ENCODE measurements at regions not wholly inside any gene's neighbourhood (a gene's known extent, or its start where the extent isn't known, plus 50 kb on each side); places are given as distances from the start of the nearest gene placed in this dataset.

- no peak for DNase-seq
These were observed 1496.8 kb downstream of the RPA4 start for GRCh38 chrX:98380556-98380955.

GRCh38 chrX:98398542-98398941 lies 1514.8 kb downstream of the RPA4 start:
- no peak for DNase-seq

- no peak for DNase-seq
These were observed 1521.7 kb downstream of the RPA4 start for GRCh38 chrX:98405376-98405775.

GRCh38 chrX:98407584-98407983 lies 1523.9 kb downstream of the RPA4 start:
- no peak for DNase-seq

GRCh38 chrX:98409867-98410266 lies 1526.2 kb downstream of the RPA4 start:
- DNase-seq, result no peak

- no peak for DNase-seq
These were observed 1528.3 kb downstream of the RPA4 start for GRCh38 chrX:98412058-98412457.

- DNase-seq, result no peak
These were observed 1538.8 kb downstream of the RPA4 start for GRCh38 chrX:98422536-98422935.

GRCh38 chrX:98432413-98432812 lies 1548.7 kb downstream of the RPA4 start:
- DNase-seq, result no peak

GRCh38 chrX:98448524-98448923 lies 1564.8 kb downstream of the RPA4 start:
- no peak for DNase-seq

- no peak for DNase-seq
These were observed 1568.7 kb downstream of the RPA4 start for GRCh38 chrX:98452456-98452855.

GRCh38 chrX:98459669-98460068 lies 1576.0 kb downstream of the RPA4 start:
- DNase-seq, result no peak

GRCh38 chrX:98480606-98481005 lies 1596.9 kb downstream of the RPA4 start:
- DNase-seq, result no peak

GRCh38 chrX:98481636-98482035 lies 1597.9 kb downstream of the RPA4 start:
- DNase-seq, result no peak

- DNase-seq, result no peak
These were observed 1607.0 kb downstream of the RPA4 start for GRCh38 chrX:98490670-98491069.

GRCh38 chrX:98501426-98501825 lies 1617.7 kb downstream of the RPA4 start:
- DNase-seq, result no peak

GRCh38 chrX:98506907-98507306 lies 1623.2 kb downstream of the RPA4 start:
- DNase-seq, result no peak

GRCh38 chrX:98514032-98514431 lies 1630.3 kb downstream of the RPA4 start:
- no peak for DNase-seq

GRCh38 chrX:98516120-98516519 lies 1632.4 kb downstream of the RPA4 start:
- no peak for DNase-seq

- no peak for DNase-seq
These were observed 1639.3 kb downstream of the RPA4 start for GRCh38 chrX:98523026-98523425.

- DNase-seq, result no peak
These were observed 1639.8 kb downstream of the RPA4 start for GRCh38 chrX:98523521-98523920.

- no peak for DNase-seq
These were observed 1664.8 kb downstream of the RPA4 start for GRCh38 chrX:98548519-98548918.

GRCh38 chrX:98568795-98569194 lies 1685.1 kb downstream of the RPA4 start:
- DNase-seq, result no peak

GRCh38 chrX:98605941-98606340 lies 1722.2 kb downstream of the RPA4 start:
- DNase-seq, result no peak

GRCh38 chrX:98607739-98608138 lies 1724.0 kb downstream of the RPA4 start:
- no peak for DNase-seq

- no peak for DNase-seq
These were observed 1743.9 kb downstream of the RPA4 start for GRCh38 chrX:98627645-98628044.

- DNase-seq, result no peak
These were observed 1753.7 kb downstream of the RPA4 start for GRCh38 chrX:98637451-98637850.

All from activated CD8-positive, alpha-beta memory T cell treated with anti-CD3 and anti-CD28 coated beads, Interleukin-2, amount 50 U/mL, for 48 hours (primary cell).